ENCODE measurements at regions not wholly inside any gene's neighbourhood (a gene's known extent, or its start where the extent isn't known, plus 50 kb on each side); places are given as distances from the start of the nearest gene placed in this dataset.
"Not testable (repeated sequence)": the region's sequence is repeated elsewhere in the genome, so short reads cannot be mapped to it uniquely, and the experiment has no call there.

GRCh38 chr1:182331387-182331786 is 60.2 kb downstream of the GLUL start:
- DNase-seq (ENCODE audit: low read depth, low spot score), result no peak

- no peak for DNase-seq (ENCODE audit: low read depth, low spot score)
These were observed 61.3 kb downstream of the GLUL start for GRCh38 chr1:182330303-182330702.

DNA sequence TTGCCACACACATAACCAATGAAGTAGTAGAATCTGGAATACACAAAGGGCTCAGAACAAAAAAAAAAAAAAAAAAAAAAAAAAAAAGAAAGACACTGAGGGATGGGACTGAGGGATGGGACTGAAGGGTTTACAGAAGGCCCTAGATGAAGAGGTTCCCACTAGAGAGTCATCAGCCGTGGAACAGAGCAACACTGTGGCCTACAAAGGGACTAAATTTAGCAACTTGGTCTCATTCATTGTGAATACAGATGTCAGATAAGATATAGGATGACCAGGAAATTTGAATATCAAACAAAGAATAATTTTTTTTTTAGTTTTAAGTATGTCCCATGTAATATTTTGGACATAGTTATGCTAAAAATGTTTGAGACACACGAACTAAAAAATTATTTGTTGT is 62.1 kb downstream of the GLUL start:
- no peak for DNase-seq (ENCODE audit: low read depth, low spot score)

GRCh38 chr1:182328591-182328990 is 63.0 kb downstream of the GLUL start:
- DNase-seq (ENCODE audit: low read depth, low spot score), result no peak

DNA sequence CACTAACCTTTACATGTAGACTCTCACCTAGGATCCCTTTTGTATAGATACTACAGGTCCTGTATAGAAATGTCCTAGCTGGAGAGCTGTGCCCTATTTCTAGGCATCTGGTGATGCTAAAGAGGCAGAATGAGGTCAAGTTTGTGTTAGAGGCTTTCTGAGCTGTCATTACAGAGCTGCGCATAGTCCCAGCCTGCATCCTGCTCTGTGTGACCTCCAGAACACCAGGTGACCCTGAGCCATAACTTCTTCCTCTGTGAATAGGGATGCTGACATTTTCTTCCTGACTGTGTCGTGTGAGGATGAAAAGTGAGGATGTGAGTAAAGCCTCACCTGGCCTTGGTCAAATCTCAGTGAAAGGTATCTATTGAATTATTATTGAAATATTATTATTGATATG is 66.3 kb downstream of the GLUL start:
- no peak for DNase-seq (ENCODE audit: low read depth, low spot score)

DNA sequence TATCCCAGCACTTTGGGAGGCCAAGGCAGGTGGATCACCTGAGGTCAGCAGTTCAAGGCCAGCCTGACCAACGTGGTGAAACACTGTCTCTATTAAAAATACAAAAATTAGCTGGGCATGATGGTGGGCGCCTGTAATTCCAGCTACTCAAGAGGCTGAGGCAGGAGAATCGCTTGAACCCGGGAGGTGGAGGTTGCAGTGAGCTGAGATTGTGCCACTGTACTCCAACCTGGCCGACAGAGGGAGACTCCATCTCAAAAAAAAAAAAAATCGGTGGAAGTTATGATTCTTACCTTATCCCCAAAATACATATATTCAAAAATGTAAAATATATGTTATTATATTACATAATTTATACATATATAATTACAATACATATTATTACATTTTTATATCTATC is 70.1 kb downstream of the GLUL start:
- DNase-seq (ENCODE audit: low read depth, low spot score), result not testable (repeated sequence)

DNA sequence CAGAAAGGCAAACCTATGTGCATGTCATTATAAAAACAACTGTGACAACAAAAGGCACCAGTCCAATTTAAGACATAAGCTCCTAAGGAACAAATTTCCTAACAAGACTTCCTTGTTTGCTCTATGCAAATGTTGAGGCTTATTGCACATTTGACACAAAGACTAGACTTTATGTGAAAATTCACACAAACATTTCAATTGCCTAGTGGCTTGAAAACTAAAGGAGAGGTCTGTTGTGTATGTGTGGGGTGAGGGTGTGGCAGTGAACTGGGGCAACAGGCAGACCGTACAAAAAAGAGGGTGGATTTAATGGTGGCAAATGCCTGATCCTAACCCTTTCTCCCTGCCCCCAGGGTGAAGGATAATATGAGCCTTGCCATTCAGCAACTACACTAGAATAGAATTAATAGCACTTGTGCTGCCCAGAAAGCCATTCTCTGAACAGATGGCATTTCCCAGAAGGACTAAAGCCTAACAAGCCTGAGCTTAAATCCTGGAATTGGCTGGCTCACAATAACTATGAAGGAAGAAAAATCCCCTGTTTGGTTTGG is 73.9 kb downstream of the GLUL start:
- DNase-seq (ENCODE audit: low read depth, low spot score), result no peak

GRCh38 chr1:182316454-182316853 is 75.1 kb downstream of the GLUL start:
- not testable (repeated sequence) for DNase-seq (ENCODE audit: low read depth, low spot score)

DNA sequence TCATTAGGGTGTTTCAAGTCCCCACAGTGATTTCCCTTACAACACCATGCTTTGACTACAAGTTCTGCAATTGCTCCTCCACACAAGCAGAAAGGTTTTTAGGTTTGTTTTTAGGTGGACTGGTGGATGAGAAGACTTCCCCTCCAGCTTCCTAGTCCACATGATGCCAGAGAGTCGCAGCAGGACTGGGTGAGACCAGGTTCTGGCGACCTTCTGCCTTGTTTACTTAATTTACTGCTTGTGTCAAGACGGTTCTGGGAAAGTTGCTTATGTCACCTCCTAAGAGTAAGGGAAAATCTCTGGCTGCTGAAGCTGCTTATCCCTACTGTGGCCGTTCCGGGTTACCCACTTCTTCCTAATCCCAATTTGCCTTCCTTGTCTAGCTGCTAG is 76.4 kb downstream of the GLUL start:
- DNase-seq (ENCODE audit: low read depth, low spot score), result no peak

- DNase-seq (ENCODE audit: low read depth, low spot score), result no peak
These were observed 81.8 kb downstream of the GLUL start for GRCh38 chr1:182309631-182310351.

DNA sequence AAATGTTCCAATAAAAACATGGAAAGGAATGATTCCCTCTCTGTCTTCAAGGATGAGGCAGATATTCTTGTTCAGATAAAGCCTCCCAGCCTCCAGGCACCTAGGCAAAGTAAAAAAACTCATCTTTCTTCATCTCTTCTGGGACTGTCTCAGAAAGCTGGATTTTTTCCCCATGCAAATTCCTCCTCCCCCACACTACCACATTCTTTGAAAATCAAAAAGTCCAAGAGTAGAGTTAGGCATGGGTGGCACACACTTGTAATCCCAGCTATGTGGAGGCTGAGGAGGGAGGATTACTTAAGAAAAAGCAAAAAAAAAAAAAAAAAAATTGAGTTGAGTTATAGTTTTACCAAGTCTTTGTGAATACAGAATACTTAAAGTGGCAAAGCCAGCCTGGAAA is 82.8 kb downstream of the GLUL start:
- no peak for DNase-seq (ENCODE audit: low read depth, low spot score)

DNA sequence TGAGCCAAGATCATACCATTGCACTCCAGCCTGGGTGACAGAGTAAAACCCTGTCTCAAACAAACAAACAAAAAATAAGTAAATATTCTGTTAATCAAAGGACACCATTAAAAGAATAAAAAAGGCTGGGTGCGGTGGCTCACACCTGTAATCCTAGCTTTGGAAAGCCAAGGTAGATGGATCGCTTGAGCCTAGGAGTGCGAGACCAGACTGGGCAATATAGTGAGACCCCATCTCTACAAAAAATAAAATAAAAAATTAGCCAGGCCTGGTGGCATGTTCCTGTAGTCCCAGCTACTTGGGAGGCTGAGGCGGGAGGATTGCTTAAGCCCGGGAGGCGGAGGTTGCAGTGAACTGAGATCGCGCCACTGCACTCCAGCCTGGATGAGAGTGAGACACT is 84.1 kb downstream of the GLUL start:
- not testable (repeated sequence) for DNase-seq (ENCODE audit: low read depth, low spot score)

DNA sequence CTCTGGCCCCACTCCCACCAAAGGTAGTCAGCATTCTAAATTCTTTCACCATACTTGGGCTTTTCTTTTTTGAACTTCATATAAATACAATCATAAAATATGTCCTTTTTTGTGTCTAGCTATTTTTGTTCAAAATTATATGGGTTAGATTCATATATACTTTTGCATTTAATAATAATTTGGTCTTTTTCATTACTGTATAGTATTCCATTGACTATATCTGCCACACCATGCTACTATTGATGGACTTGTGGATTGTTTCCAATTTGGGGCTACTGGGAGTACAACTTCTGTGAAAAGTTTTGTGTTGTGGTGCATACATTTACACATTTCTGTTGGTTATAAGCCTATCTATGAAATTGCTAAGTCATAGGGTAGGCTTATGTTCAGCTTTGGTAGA is 85.7 kb downstream of the GLUL start:
- no peak for DNase-seq (ENCODE audit: low read depth, low spot score)

DNA sequence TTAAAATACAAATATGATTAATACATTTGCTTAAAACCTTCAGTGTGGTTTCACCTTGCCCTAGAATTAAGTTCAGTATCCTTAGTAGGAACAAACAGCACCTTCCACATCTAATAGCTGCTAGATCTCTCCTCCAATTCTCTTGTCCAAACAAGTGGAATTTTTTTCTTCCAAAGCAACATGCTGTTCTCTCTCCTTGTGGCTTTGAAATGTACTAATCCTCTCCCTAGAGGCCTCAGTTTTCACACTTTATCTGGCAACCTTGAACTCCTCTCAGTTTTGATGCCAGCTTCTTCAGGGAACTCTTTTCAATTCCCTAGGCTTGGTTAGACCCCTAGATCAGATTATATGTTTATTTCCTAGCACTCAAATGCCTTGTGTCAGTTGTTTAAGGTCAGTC is 87.0 kb downstream of the GLUL start:
- DNase-seq (ENCODE audit: low read depth, low spot score), result no peak

DNA sequence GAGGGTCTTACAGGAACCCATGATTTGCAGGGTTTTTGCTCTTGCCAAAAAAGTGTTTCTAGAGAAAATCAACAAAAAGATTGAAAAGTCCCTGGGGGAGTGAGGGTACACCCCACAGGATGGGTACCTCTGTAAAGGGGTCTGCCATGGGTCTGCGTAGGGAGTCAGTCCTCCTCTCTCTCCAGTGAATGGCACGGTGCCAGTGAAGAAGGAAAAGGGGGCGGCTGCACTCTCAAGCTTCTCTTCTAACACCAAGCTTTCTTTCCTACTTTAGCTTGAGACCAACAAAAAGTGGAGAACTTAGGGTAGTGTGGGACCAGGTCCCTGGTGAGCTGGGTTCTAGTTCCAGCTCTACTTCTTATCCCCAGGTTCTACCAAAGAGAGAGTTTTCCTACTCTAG is 87.4 kb downstream of the GLUL start:
- no peak for DNase-seq (ENCODE audit: low read depth, low spot score)

GRCh38 chr1:182303778-182304177 is 87.8 kb downstream of the GLUL start:
- DNase-seq (ENCODE audit: low read depth, low spot score), result no peak

DNA sequence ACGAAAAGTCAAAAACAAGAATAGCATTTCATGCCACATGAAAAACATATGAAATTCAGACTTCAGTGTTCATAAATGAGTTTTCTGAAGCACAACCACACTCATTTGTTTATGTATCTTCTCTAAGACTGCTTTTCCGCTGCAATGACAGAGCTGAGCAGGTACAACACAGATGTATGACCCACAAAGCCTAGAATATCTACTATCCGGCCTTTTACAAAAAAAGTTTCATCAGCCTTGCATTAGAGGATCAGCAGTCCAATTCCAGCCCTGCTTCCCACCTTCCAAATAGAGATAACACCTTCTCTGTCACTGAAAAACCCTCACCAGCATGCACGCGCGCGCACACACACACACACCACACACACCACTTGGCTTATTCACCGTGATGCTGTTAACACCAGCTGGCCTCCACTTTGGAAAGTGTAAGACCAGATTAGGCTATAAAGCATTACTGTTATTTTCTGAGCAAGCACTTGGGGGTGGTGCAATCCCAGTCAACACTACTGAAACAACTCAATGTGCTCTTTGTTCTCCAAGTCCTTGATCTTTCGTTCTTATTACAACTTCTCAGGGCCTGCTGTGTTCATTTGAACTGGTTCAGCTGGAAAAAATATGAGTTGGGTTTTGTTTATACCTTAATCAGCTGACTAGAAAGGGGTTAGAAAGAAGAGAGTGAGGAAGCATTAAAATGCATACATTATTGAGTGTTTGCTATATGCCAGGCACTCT is 90.0 kb downstream of the GLUL start:
- no peak for DNase-seq (ENCODE audit: low read depth, low spot score)

DNA sequence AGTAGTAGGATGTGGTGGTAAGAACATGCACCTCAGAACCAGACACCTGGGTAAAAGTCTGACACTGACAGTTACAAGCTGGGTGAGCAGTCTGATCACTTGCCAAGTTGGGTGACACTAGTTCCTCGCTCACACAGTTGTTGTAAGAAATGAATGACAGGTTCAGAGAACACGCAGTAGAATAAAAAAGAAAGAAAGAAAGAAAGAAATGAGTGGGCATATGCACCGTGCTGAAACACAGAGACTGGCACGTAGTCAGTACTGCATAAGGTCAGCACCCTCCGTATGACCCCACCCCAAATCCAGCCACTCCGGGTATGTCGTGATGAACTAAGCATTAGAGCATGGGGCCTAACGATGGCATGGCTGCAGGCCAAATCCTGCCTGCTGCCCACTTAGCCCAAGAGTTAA is 90.6 kb downstream of the GLUL start:
- DNase-seq (ENCODE audit: low read depth, low spot score), result no peak

DNA sequence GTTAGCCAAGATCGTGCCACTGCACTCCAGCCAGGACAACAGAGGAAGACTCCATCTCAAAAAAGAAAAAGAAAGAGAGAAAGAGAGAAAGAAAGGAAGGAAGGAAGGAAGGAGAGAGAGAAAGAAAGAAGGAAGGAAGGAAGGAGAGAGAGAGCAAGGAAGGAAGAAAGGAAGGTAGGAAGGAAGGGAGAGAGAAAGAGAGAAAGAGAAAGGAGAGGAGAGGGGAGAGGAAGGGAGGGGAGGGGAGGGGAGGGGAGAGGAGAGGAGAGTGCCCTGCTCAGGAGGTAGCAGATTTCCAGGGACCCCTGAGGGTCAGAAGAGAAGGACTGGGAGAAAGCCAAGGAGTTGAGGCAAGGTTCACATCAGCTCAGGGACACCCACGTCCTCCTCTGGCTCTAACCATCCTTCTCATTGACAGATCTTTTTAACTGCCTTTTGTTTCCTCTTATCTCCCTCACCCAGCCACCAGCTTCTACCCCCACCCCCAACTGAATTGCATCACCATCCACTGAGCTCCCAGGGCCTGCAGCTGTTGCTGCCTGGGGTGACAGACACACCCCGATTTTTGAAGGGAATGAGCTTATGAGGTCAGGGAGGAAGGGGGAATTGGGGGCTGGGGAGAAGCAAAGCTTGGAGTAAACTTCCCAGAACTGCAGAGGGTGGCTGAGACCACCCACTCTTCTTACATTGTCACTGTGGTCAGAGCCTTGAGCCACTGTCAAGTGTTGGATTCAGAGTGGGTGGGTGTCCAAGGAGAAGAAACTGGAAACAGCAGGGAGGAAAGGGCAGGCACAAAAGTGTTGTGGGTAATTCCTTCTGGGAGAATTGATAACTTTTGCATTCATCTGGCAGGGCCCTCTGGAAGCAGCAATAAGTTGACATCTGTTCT is 91.6 kb downstream of the GLUL start:
- DNase-seq (ENCODE audit: low read depth, low spot score), result no peak

DNA sequence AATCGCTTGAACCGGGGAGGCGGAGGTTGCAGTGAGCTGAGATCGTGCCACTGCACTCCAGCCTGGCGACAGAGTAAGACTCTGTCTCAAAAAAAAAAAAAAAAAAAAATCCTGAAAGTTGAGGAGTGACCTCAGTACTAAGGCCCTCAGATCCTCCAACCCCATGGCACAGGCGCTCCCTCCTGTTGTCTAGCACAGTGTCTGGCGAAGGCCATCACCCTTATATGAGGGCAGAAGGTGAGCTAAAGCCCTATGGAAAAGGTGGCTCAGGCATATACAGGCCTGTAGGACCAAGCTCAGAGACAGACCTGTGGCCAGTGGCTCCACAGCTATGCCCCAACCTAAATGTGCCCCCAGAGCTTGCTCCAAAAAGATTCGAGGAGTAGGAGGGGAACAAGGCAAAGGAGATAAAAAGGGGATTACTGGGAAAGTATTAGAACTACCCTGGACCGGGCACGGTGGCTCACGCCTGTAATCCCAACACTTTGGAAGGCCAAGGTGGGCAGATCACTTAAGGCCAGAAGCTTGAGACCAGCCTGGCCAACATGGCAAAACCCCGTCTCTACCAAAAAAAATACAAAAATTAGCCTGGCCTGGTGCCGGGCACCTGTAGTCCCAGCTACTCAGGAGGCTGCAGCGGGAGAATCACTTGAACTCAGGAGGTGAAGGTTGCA is 92.4 kb downstream of the GLUL start:
- DNase-seq (ENCODE audit: low read depth, low spot score), result not testable (repeated sequence)

- no peak for DNase-seq (ENCODE audit: low read depth, low spot score)
These were observed 94.3 kb downstream of the GLUL start for GRCh38 chr1:182297335-182297734.

DNA sequence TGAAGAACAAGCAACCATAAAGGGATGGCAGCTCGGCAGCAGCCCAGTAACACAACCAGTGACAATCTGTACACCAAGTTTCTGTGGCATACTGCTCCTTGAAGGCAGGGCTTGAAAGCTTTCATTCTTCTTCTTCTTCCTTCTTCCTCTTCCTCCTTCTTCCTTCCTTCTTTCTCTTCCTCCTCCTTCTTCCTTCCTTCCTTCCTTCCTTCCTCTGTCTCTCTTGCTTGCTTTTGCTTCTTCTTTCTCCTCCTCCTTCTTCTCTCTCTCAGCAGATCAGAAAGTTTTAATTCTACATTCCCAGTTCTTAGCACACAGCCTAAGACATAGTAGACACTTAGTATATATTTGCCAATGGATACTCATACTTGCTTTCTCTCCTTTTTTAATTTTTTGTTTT is 95.9 kb downstream of the GLUL start:
- DNase-seq (ENCODE audit: low read depth, low spot score), result no peak
